NK-92 (cell line): ENCODE measurements at regions not wholly inside any gene's neighbourhood (a gene's known extent, or its start where the extent isn't known, plus 50 kb on each side); places are given as distances from the start of the nearest gene placed in this dataset.

Experiments
- DNase-seq: peaks from one replicate; lab custom pipeline; 2025; ENCODE audit not compliant: unreplicated experiment; lab: John Stamatoyannopoulos, UW

DNA sequence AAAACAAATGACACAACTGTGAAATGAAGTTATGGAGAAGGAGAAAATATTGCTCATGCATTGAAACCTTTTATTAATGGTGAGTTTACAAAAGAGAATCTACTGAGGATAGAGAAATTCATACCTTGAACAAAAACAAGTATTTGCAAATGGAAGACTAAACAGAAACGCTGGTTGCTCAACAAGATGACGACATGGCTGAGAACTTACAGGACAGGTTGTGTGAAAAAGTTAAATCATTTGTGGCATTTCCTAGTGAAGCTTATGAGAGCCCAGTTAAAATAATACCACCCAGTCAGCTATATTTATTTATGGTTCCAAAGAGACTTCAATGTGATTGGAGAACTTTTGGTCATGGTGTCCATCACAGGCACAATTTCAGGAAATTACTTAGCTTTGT lies 148.6 kb upstream of the PKDCC start:
- no peak for DNase-seq

DNA sequence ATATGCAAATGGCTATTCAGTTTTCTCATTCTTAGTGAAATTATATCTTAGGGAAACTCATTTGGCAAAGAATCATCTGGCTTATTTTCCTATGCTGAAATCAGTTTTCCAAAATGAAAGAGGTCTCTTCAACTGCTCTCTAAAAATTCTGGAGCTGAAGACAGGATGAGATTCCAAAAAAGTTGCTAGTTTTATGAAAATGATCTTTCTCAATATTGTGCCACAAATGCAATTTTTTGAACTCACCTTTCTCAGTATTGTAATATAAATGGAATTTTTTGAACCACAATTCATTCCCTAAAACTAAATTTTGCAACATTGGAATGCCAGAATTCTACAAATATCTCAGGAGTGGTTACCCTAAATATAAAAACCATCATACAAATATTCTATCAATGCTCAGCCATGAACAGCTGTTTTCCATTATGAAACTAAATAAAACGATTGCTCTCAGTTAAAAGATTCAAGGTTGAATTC lies 147.7 kb upstream of the PKDCC start:
- no peak for DNase-seq

- no peak for DNase-seq
These were observed 144.9 kb upstream of the PKDCC start for GRCh38 chr2:41902897-41903296.

GRCh38 chr2:41903474-41904135 lies 144.2 kb upstream of the PKDCC start:
- DNase-seq, result no peak

DNA sequence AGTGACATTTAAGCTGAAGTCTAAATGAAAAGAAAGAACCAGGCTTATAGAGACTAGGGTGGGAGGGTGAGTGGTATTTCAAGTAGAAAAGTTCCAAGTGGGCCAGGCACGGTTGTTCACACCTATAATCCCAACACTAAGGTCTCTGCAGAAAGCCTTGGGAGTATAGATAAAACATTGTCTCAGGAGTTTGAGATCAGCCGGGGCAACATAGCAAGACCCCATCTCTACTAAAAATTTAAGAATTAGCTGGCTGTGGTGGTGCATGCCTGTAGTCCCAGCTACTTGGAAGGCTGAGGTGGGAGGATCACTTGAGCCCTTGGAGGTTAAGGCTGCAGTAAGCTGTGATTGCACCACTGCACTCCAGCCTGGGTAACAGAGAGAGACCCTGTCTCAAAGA lies 143.4 kb upstream of the PKDCC start:
- DNase-seq, result no peak

DNA sequence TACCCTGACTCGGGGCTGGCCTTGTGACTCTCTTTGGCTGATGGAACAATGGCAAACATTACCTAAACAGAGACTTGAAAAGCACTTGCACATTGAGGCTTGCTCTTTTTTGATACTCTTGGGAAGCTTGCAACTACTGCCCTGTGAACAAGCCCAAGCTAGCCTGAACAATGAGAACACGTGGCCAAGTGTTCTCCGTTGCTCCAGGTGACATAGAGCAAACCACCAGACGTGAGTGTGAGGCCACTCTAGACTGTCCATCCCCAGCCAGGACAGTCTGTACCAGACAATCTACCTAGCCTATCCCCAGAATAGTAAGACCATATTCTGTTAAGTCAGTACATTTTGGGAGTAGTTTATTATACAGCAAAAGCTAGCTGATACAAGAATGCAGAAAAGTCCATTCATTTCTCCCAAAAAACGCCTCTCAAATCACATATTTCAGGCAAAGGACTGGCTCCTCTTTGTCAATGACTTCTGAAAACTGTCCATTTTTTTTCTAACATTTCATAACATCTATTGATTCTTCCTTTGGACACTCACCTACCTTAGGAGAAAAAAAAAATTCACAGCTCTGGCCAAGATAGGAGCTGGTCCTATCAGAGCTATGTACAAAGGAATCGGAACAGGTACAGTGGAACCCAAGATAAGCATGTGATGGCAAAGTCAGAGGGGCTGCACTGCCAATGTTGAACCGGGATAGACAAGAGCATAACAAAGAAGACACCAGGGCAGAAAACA lies 142.1 kb upstream of the PKDCC start:
- DNase-seq, result no peak

DNA sequence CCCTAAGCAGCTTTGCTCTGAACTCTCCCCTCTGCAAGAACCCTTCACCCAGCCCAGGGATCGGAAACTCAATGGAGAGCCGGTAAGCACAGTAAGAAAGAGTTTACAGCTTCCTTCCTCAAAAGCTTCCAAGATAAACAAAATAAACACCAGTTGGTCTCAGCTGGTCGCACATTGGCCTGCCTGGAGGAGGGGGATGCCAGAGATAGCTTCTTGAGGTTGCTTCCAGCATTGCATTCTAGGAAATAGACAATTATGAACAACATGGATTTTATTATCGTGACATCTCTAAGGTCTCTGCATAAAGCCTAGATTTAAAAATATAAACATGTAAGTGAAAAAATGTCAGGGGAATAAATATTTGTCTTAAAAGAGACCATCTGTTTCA lies 141.5 kb upstream of the PKDCC start:
- DNase-seq, result no peak

DNA sequence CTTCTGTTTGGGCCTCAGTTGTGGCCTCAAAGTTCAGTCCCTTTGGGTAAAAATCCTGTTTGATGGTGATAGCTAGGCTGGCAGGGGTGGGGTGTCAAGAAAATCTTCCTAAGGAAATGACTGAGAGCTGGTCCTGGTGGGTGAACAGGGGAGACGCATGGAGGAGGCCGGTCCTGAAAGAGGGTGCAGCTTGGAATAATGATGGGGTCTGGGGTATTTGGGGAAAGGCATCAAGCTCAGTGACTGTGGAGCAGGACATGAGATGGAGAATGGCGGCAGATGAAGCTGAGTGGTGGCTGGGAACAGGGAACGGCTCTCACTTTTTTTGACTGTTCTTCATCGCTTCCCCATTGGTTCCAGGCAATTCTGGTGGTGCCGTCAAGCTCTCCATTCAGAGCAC lies 140.7 kb upstream of the PKDCC start:
- DNase-seq, result no peak

DNA sequence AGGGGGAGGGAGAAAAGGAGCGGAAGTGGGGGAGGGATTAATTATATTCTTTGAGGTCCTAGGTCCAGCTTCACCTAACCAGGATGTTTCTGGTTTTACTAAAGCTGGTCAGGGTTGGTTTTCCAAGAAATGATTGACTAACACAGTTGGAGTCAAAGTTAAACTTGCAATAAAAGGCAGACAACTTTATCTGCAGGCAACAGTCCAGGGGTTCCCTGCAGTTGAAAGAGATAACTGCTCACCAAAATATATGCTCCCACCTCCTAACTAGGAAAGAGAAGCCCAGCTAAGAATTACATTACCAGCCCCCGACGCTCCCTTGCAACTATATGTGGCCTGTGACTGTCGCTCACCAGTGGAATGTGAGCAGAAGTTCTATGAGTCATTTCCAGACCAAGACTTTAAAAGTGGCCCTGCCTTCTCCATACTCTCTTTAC lies 140.0 kb upstream of the PKDCC start:
- DNase-seq, result no peak

GRCh38 chr2:41908349-41908748 lies 139.5 kb upstream of the PKDCC start:
- DNase-seq, result no peak

DNA sequence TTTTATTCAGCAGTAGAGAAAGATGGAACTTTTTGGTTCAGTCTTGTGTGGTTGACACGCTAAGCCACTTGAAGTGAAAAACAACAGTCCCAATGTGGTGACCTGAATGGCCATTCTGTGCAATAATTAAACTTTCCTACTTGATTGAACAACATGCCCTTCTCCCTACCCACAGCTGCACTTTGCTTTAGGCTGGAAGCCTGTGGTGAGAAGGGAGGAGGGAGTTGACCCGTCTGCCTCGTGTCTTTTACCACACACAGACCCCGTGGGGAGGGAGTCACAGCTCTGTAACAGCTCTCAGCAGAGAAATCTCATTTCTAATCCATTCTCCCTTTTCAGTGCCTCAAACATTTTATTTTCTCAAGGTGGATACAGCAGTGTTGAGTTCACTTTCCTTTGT lies 138.2 kb upstream of the PKDCC start:
- no peak for DNase-seq

DNA sequence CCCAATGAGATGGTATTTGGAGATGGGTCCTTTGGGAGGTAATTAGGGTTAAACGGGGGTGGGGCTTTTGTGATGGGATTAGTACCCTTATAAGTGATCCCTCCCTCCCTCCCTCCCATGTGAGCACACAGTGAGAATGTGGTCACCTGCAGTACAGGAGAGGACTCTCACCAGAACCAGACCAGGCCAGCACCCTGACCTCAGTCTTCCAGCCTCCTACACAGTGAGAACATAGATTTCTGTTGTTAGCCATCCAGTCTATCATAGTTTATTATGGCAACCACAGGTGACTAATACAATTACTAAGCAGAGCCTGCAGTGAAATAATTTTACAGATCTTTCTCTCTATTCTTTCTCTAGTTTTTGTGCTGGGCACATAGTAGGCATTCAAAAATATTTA lies 137.7 kb upstream of the PKDCC start:
- DNase-seq, result no peak

DNA sequence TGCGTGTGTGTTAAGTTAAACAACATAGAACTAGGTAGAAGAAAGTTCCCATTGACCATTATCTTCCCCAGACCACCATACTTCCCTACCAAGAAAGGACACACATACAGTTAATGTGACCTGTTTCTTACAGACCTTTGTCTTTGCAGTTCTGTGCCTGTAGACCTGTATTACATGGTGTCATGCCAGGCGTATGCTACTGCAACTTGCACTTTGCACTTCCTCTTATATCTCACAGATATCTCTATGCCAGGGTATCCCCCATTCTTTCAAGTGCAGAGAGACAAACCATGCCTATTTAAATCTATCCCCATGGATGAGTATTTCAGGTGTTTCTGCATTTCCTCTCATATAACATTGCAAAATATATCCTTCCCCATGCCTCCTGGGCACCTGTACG lies 136.8 kb upstream of the PKDCC start:
- DNase-seq, result no peak

DNA sequence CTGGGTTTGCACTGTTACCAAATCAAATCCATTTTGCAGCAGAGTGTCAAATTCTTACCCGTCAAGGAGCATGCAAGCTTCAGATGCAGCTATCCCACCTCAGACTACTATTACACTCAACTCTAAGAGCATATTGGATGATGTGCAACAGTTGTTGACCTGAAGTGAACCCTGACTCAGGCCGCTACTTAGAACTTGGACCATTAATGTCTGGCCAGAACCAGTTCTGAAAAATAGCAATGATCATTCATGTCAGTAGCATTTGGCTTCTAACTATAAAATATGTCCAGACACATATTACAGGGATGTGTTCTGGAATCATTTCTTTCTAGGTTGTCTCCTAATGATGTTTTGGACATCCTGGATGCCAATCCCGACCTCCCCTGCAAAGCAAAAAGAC lies 135.5 kb upstream of the PKDCC start:
- no peak for DNase-seq

DNA sequence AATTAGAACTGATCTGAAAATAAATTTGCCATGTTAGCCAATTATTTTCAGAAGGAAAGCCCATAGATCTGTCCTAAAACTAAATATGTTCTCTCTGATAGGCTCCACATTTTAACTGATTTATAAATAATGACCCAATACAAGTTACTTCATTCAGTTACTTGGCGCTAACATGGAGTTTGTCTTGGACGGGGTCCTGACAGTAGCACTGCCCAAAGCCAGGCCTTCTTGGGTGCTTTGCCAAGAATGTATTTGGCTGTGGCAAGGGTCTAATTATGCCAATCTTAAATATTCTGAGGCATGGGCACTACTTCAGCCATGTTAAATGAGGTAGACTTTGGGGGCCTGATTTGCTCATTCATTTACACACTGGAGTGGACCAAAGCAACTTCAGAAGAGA lies 135.0 kb upstream of the PKDCC start:
- no peak for DNase-seq

DNA sequence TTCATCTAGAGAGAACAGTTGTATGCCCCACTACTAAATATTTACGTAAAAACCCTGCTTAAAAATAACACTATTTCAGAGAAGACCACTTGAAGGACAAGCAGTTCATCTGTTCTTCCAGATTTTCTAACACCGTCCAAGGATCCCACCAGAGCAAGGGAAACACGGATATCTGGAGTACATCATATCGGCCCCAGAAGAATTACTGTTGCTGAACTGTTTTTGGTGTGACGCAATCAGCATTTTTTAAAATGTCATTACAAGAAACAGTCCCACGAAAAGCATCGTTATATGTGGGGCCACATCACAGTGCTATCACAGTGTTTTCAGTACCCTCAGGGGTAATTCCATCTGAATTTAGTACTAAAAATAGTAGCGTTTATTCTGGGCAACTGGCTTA lies 134.5 kb upstream of the PKDCC start:
- DNase-seq, result no peak

GRCh38 chr2:41913921-41914609 lies 133.8 kb upstream of the PKDCC start:
- no peak for DNase-seq

DNA sequence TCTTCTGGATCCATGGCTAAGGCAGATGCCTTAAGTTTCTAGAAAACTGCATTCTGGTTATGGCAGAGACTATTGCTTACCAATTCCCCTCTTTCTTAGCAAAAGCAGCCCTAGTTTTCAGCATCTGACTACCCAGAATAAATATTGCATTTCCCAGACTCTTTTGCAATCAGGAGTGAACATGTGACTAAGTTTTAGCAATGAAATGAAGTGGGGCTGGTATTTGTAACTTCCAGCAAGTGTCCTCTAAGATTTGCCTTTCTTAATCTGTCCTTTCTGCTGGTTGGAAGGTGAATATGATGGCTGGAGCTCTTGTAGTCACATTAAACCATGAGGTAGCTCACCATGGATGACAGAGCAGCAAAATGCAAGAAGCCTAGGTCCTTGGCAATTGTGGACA lies 132.9 kb upstream of the PKDCC start:
- no peak for DNase-seq

GRCh38 chr2:41916177-41916576 lies 131.6 kb upstream of the PKDCC start:
- no peak for DNase-seq

DNA sequence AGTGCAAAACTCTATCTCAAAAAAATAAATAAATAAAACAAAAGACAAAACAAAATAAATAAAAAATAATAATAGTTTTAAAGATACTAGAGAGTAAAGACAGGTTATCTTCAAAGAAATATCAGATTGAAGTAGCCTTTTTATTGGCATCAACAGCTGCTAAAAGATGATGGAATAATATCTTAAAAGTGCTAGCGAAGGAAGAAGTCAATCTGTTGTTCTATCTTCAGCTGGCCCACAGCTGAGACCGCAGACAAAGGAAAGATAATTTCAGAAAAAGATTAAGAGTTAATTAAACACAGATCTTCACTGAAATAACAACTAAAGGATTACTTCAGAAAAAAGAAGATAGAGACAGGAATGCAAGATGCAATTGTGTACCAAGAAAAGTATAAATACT lies 130.2 kb upstream of the PKDCC start:
- DNase-seq, result no peak

DNA sequence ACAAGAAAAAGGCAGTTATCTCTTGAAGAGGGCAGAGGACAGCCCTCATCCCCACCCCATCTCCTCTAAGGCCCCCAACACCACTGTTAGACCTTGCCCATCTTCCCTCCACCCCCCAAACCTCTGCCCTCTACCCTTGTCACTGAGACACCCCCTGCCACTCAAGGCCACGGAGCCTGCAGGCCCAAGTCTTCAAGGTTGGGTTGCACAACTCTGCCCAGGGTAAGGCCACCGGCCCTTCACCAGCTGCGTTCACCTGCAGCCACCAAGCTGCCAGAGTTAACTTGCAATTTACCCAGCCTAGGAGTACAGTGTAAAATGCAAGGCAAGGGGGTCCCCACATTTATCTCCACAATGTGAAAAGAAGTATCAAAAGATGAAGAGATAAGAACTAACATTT lies 128.7 kb upstream of the PKDCC start:
- no peak for DNase-seq

DNA sequence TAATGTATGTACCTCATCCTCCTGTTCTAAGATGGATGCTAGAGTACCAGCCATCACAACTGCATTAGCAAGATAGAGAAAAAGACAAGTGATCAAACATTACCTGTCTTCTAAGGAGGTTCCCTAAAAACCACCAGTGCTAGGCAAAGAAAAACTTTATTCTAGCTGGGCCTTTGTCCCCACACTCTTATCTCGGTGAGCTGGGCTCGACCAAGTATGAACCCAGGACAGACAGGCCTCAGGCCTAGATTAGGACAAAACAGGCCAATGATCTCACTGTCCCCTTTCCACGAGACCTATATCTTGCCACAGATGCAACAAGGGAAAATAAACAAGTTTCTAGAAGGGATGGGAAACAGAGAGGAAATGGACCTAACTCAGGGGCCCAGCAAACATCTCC lies 127.6 kb upstream of the PKDCC start:
- no peak for DNase-seq
